HepG2 (cell line): ENCODE measurements at regions not wholly inside any gene's neighbourhood (a gene's known extent, or its start where the extent isn't known, plus 50 kb on each side); places are given as distances from the start of the nearest gene placed in this dataset.

ENCODE experiments used
- AGO1 ChIP-seq: fragments of 200-400 bp; formaldehyde crosslinking; IDR thresholded peaks from 2 replicates; pipeline ENCODE4 v1.6.1; 2017; ENCODE audit warnings: mild to moderate bottlenecking, low read depth, low read length, moderate library complexity; ENCODE audit not compliant: poor library complexity, severe bottlenecking
- CENPX ChIP-seq: sonication (generic); formaldehyde crosslinking; IDR thresholded peaks from 2 replicates; pipeline ENCODE4 v1.9.0; 2021; ENCODE audit warnings: mild to moderate bottlenecking, missing genetic modification reagents, moderate library complexity
- GPN1 ChIP-seq: sonication (generic); formaldehyde crosslinking; IDR thresholded peaks from 2 replicates; pipeline ENCODE4 v1.5.1; 2020; ENCODE audit warnings: missing genetic modification reagents, borderline replicate concordance
- HNF1B ChIP-seq: sonication (generic); formaldehyde crosslinking; IDR thresholded peaks from 2 replicates; pipeline ENCODE4 v1.5.1; 2020; ENCODE audit warnings: mild to moderate bottlenecking, moderate library complexity, missing genetic modification reagents
- HOXA5 ChIP-seq: sonication (generic); formaldehyde crosslinking; IDR thresholded peaks from 2 replicates; pipeline ENCODE4 v1.4.0; 2020; ENCODE audit warnings: missing genetic modification reagents
- JUN ChIP-seq: sonication (generic); formaldehyde crosslinking; IDR thresholded peaks from 2 replicates; pipeline ENCODE4 v1.4.0; 2020; ENCODE audit warnings: mild to moderate bottlenecking, missing genetic modification reagents
- KDM3A ChIP-seq: IDR thresholded peaks from 2 replicates; pipeline ENCODE4 v1.6.1; 2018; ENCODE audit warnings: low read depth, missing compliant biosample characterization
- KDM4B ChIP-seq: sonication (generic); formaldehyde crosslinking; IDR thresholded peaks from 2 replicates; pipeline ENCODE4 v1.4.0; 2020; ENCODE audit warnings: missing genetic modification reagents
- MAFF ChIP-seq: IDR thresholded peaks from 2 replicates; pipeline ENCODE4 v1.6.1; 2011; ENCODE audit warnings: low read depth, low read length, improper control_type of control experiment
- MED1 ChIP-seq: sonication (generic); formaldehyde crosslinking; IDR thresholded peaks from 2 replicates; pipeline ENCODE4 v1.4.0; 2020; ENCODE audit warnings: missing genetic modification reagents
- NFRKB ChIP-seq: fragments of 450-650 bp; IDR thresholded peaks from 2 replicates; pipeline ENCODE4 v1.6.1; 2017
- PHF21A ChIP-seq: sonication (generic); formaldehyde crosslinking; IDR thresholded peaks from 2 replicates; pipeline ENCODE4 v1.5.0; 2020; ENCODE audit warnings: mild to moderate bottlenecking, missing genetic modification reagents
- PHF8 ChIP-seq: sonication (generic); formaldehyde crosslinking; IDR thresholded peaks from 2 replicates; pipeline ENCODE4 v1.5.0; 2020; ENCODE audit warnings: missing genetic modification reagents
- SALL2 ChIP-seq: sonication (generic); formaldehyde crosslinking; IDR thresholded peaks from 2 replicates; pipeline ENCODE4 v1.8.1; 2023; ENCODE audit warnings: mild to moderate bottlenecking, missing genetic modification reagents, inconsistent platforms
- SIX1 ChIP-seq: sonication (generic); formaldehyde crosslinking; IDR thresholded peaks from 2 replicates; pipeline ENCODE4 v1.4.0; 2020; ENCODE audit warnings: missing genetic modification reagents, borderline replicate concordance
- SP4 ChIP-seq: sonication (generic); formaldehyde crosslinking; IDR thresholded peaks from 2 replicates; pipeline ENCODE4 v1.8.1; 2023; ENCODE audit warnings: mild to moderate bottlenecking, missing genetic modification reagents
- STAG1 ChIP-seq: sonication (generic); formaldehyde crosslinking; IDR thresholded peaks from 2 replicates; pipeline ENCODE4 v1.4.0; 2020; ENCODE audit warnings: missing genetic modification reagents
- TEAD3 ChIP-seq: optimal IDR thresholded peaks from 2 replicates; pipeline ENCODE3; 2016; ENCODE audit warnings: borderline replicate concordance
- YEATS4 ChIP-seq: sonication (generic); formaldehyde crosslinking; IDR thresholded peaks from 2 replicates; pipeline ENCODE4 v1.4.0; 2020; ENCODE audit warnings: missing genetic modification reagents, borderline replicate concordance
- ZBTB43 ChIP-seq: sonication (generic); formaldehyde crosslinking; conservative IDR thresholded peaks from 2 replicates; pipeline ENCODE4 v1.4.0; 2020; ENCODE audit warnings: missing genetic modification reagents
- ZFP62 ChIP-seq: sonication (generic); formaldehyde crosslinking; IDR thresholded peaks from 2 replicates; pipeline ENCODE4 v1.4.0; 2020; ENCODE audit warnings: missing genetic modification reagents
- ZNF552 ChIP-seq: sonication (generic); formaldehyde crosslinking; IDR thresholded peaks from 2 replicates; pipeline ENCODE4 v1.9.0; 2022; ENCODE audit warnings: missing genetic modification reagents, mild to moderate bottlenecking, borderline replicate concordance
- ZNF639 ChIP-seq: conservative IDR thresholded peaks from 2 replicates; pipeline ENCODE4 v1.6.1; 2018; ENCODE audit warnings: missing genetic modification reagents
- ZSCAN12 ChIP-seq: sonication (generic); formaldehyde crosslinking; IDR thresholded peaks from 2 replicates; pipeline ENCODE4 v1.9.0; 2021; ENCODE audit warnings: mild to moderate bottlenecking, missing genetic modification reagents
- ZSCAN20 ChIP-seq: sonication (generic); formaldehyde crosslinking; IDR thresholded peaks from 2 replicates; pipeline ENCODE4 v1.4.0; 2020; ENCODE audit warnings: missing genetic modification reagents, mild to moderate bottlenecking, borderline replicate concordance
- ZSCAN21 ChIP-seq: sonication (generic); formaldehyde crosslinking; IDR thresholded peaks from 2 replicates; pipeline ENCODE4 v1.8.0; 2022; ENCODE audit warnings: mild to moderate bottlenecking, missing genetic modification reagents, moderate library complexity, borderline replicate concordance
- ZZZ3 ChIP-seq: sonication (generic); formaldehyde crosslinking; IDR thresholded peaks from 2 replicates; pipeline ENCODE4 v1.4.0; 2020; ENCODE audit warnings: missing genetic modification reagents, mild to moderate bottlenecking, borderline replicate concordance

GRCh38 chr16:10322723-10323527, 62.9 kb upstream of the ATF7IP2 start (continued):
- TF ChIP-seq ZSCAN20 (CRISPR knock-in tag) (peak; percentile 60; the same call in 1 of the 2 replicates), SALL2 (CRISPR knock-in tag) (no peak), ZZZ3 (CRISPR knock-in tag) (no peak), STAG1 (CRISPR knock-in tag) (peak; percentile 24; the same call in 1 of the 2 replicates), JUN (CRISPR knock-in tag) (no peak), CENPX (CRISPR knock-in tag) (no peak), ZSCAN21 (CRISPR knock-in tag) (no peak; the same call in 1 of the 2 replicates), SP4 (CRISPR knock-in tag) (peak; percentile 60; the same call in 1 of the 2 replicates), PHF21A (peak; percentile 94), SIX1 (peak; percentile 74), KDM3A (CRISPR knock-in tag) (no peak), HNF1B (CRISPR knock-in tag) (peak; percentile 51; the same call in 1 of the 2 replicates), ZBTB43 (CRISPR knock-in tag) (peak; percentile 91), MED1 (CRISPR knock-in tag) (peak; percentile 86), ZNF552 (CRISPR knock-in tag) (no peak), ZNF639 (CRISPR knock-in tag) (no peak), ZSCAN12 (no peak), NFRKB (no peak), PHF8 (peak; percentile 33), AGO1 (no peak), HOXA5 (CRISPR knock-in tag) (no peak), GPN1 (CRISPR knock-in tag) (no peak), KDM4B (CRISPR knock-in tag) (0 out of 2 replicates have a peak, but pooled peaks have one; percentile 40), MAFF (no peak), TEAD3 (CRISPR knock-in tag) (peak; percentile 76), YEATS4 (CRISPR knock-in tag) (peak; percentile 63; the same call in 1 of the 2 replicates), ZFP62 (CRISPR knock-in tag) (no peak)
